ENCODE measurements at regions not wholly inside any gene's neighbourhood (a gene's known extent, or its start where the extent isn't known, plus 50 kb on each side); places are given as distances from the start of the nearest gene placed in this dataset.

DNA sequence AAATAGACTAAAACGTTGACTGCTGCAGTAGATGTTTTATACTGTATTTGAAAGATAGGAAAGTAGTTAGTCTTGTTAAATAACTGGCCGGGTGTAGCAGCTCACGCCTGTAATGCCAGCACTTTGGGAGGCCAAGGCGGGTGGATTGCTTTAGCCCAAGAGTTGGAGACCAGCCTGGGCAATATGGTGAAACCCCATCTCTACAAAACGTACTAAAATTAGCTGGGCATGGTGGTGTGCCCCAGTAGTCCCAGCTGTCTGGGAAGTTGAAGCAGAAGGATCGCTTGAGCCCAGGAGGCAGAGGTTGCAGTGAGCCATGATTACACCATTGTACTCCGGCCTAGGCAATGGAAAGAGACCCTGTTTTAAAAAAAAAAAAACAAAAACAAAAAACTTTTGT is 60.5 kb upstream of the ULK4 start:
- TF ChIP-seq ZNF274 (IDR thresholded peaks at IDR 0.05; ENCODE audit: low read depth, low read length) (no peak), YY1 (IDR thresholded peaks at IDR 0.05; ENCODE audit: insufficient read depth, insufficient read length) (no peak), SUZ12 (IDR thresholded peaks at IDR 0.05; ENCODE audit: extremely low read depth, insufficient read depth, insufficient read length) (no peak)
